Lower leg skin (tissue), 3 donors: ENCODE measurements at regions not wholly inside any gene's neighbourhood (a gene's known extent, or its start where the extent isn't known, plus 50 kb on each side); places are given as distances from the start of the nearest gene placed in this dataset.

Source experiments
- CTCF ChIP-seq, 3 donors: fragments of 450-650 bp; IDR thresholded peaks; one replicate each; pipeline ENCODE4 v1.5.1; 2016; ENCODE audit warnings: antibody characterized with exemption in 3 of 3, mild to moderate bottlenecking in 3 of 3, moderate library complexity in 2 of 3
- POLR2A ChIP-seq, 2 donors: fragments of 450-650 bp; IDR thresholded peaks; one replicate each; pipeline ENCODE4 v1.6.1; 2016 to 2017; ENCODE audit warnings: antibody characterized with exemption in 2 of 2, mild to moderate bottlenecking in 1 of 2, moderate library complexity in 1 of 2

- TF ChIP-seq CTCF (IDR thresholded peaks at IDR 0.05) (no peak), POLR2A (IDR thresholded peaks at IDR 0.05) (no peak)
Measured at GRCh38 chr16:65323655-65324237, 201.9 kb upstream of the CDH11 start.
